PC-9 (cell line): ENCODE measurements at regions not wholly inside any gene's neighbourhood (a gene's known extent, or its start where the extent isn't known, plus 50 kb on each side); places are given as distances from the start of the nearest gene placed in this dataset.

Source experiments
- BruUV-seq: library from RNA; stranded (reverse); fragments of 400-500 nt; replicated peaks from 2 replicates; lab custom pipeline; 2021; lab: Mats Ljungman, UMichigan
- CTCF ChIA-PET: fragments of 300-600 bp; sonication (Branson Sonifier 250); formaldehyde crosslinking; loops from one replicate; lab custom pipeline; 2022; ENCODE audit warnings: antibody characterized with exemption; lab: Charles Lee
- POLR2A ChIA-PET: fragments of 300-600 bp; sonication (Branson Sonifier 250); formaldehyde crosslinking; loops from one replicate; lab custom pipeline; 2022; ENCODE audit warnings: antibody characterized with exemption; ENCODE audit not compliant: unreplicated experiment; lab: Charles Lee
- DNase-seq, 2 experiments: peaks; one replicate each; pipeline versions ENCODE4 v3.0.0 to v3.0.0-alpha.2; 2015 to 2022; ENCODE audit warnings: mixed read lengths in 1 of 2
- H2AFZ ChIP-seq: fragments of 200-600 bp; sonication (generic); 2 replicates; pipeline ENCODE4 v1.8.1; 2017; ENCODE audit warnings: antibody characterized with exemption
- H3F3A ChIP-seq: fragments of 200-600 bp; sonication (generic); 2 replicates; pipeline ENCODE4 v1.8.1; 2017; ENCODE audit warnings: antibody characterized with exemption, mild to moderate bottlenecking, low read depth; ENCODE audit not compliant: insufficient read depth
- H3K27ac ChIP-seq: fragments of 200-600 bp; sonication (generic); 2 replicates; pipeline ENCODE4 v1.6.1; 2016; ENCODE audit warnings: mixed run types
- H3K27me3 ChIP-seq: fragments of 200-600 bp; sonication (generic); 2 replicates; pipeline ENCODE4 v1.6.1; 2016; ENCODE audit warnings: low read depth, mixed run types; ENCODE audit not compliant: insufficient read depth
- H3K36me3 ChIP-seq: fragments of 200-600 bp; sonication (generic); 2 replicates; pipeline ENCODE4 v1.6.1; 2016; ENCODE audit warnings: low read depth, mixed run types
- H3K4me1 ChIP-seq: fragments of 200-600 bp; sonication (generic); replicated peaks from 2 replicates; pipeline ENCODE4 v1.6.1; 2016; ENCODE audit warnings: mixed run types; ENCODE audit not compliant: insufficient read depth
- H3K4me2 ChIP-seq: fragments of 200-600 bp; sonication (generic); 2 replicates; pipeline ENCODE4 v1.6.1; 2017; ENCODE audit warnings: mixed run types
- H3K4me3 ChIP-seq: fragments of 200-600 bp; sonication (generic); 2 replicates; pipeline ENCODE4 v1.6.1; 2016; ENCODE audit warnings: mixed run types
- H3K79me2 ChIP-seq: fragments of 200-600 bp; sonication (generic); 2 replicates; pipeline ENCODE4 v1.6.1; 2017; ENCODE audit warnings: low read depth, mixed run types
- H3K9me2 ChIP-seq: fragments of 200-600 bp; sonication (generic); 2 replicates; pipeline ENCODE4 v1.8.1; 2017; ENCODE audit warnings: mild to moderate bottlenecking; ENCODE audit not compliant: insufficient read depth
- H3K9me3 ChIP-seq: fragments of 200-600 bp; sonication (generic); 2 replicates; pipeline ENCODE4 v1.8.1; 2016; ENCODE audit warnings: low read depth; ENCODE audit not compliant: insufficient read depth
- H4K20me1 ChIP-seq: fragments of 200-600 bp; sonication (generic); 2 replicates; pipeline ENCODE4 v1.8.1; 2017; ENCODE audit not compliant: insufficient read depth
- EZH2 ChIP-seq: fragments of 200-600 bp; sonication (generic); IDR thresholded peaks from 2 replicates; pipeline ENCODE4 v1.8.0; 2017; ENCODE audit warnings: antibody characterized with exemption, low read depth
- intact Hi-C: fragments of 100-400 bp; cut with micrococcal nuclease; formaldehyde crosslinking; loops from one replicate; pipeline ENCODE4 v1.10.0; 2022; ENCODE audit not compliant: unreplicated experiment
- TF ChIP-seq, protein P1 (sequence below): fragments of 200-600 bp; sonication (generic); conservative IDR thresholded peaks from 2 replicates; pipeline ENCODE4 v1.6.1; 2017; ENCODE audit warnings: mixed run types, antibody characterized with exemption, mild to moderate bottlenecking, moderate library complexity

DNA sequence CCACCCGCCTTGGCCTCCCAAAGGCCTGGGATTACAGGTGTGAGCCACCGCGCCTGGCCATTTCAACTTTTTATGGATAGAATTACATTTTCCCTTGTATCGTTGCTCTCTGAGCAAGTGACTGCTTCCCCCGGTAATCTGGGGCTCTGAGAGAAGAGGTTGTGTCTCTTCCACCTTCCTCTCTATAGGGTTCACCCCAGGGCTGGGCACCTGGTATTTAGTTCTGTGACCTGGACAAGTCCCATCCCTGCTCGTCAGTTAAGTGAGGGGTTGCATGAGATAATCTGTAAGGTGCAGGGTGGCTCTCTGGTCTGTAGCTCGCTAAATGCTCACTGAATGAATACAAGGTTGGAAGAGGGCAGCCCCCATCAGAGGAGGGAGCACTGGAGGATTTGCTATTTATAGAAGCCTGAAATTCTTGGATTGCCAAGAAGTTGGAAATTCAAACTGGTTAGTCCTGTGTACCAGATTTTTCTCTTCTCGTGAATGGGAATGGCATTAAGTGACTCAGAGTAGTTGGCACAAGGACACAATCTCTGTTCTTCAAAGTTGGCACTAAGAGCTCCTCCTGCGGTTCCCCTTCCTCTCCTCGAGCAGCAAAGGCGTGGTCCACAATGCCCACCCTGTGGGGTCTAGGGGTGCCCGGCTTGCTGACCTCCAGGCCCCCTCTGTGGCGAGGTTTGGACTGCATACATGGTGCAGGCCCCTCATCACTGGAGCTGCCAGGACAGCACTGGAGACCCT lies 68.1 kb upstream of the DLG1 start:
- no peak overlapping the region for H2AFZ ChIP-seq
- H3K36me3 ChIP-seq: no peaks in the 10 kb centered on the region
- no peaks in the 10 kb centered on the region for H3K79me2 ChIP-seq
- no peaks in the 10 kb centered on the region for H3K9me2 ChIP-seq
- TF ChIP-seq, protein P1, sequence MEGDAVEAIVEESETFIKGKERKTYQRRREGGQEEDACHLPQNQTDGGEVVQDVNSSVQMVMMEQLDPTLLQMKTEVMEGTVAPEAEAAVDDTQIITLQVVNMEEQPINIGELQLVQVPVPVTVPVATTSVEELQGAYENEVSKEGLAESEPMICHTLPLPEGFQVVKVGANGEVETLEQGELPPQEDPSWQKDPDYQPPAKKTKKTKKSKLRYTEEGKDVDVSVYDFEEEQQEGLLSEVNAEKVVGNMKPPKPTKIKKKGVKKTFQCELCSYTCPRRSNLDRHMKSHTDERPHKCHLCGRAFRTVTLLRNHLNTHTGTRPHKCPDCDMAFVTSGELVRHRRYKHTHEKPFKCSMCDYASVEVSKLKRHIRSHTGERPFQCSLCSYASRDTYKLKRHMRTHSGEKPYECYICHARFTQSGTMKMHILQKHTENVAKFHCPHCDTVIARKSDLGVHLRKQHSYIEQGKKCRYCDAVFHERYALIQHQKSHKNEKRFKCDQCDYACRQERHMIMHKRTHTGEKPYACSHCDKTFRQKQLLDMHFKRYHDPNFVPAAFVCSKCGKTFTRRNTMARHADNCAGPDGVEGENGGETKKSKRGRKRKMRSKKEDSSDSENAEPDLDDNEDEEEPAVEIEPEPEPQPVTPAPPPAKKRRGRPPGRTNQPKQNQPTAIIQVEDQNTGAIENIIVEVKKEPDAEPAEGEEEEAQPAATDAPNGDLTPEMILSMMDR: no peak
- no peak for TF ChIP-seq EZH2
- peak overlapping the region; percentile 58 for H3K4me2 ChIP-seq
- peaks cover 32% of the 10 kb centered on the region for H3F3A ChIP-seq
- peak; percentile 53 to 90 for DNase-seq
- POLR2A ChIA-PET: interaction anchor here (0.5 to 0.7 kb wide), 6 partner anchors 33 to 133 kb away, joined by 3 to 7 read pairs (median 4); partner anchors contain the start of gene DLG1
- H3K9me3 ChIP-seq: 0 out of 2 replicates have a peak, but pooled peaks cover 4% of the 10 kb centered on the region
- no peaks in the 10 kb centered on the region for H3K27me3 ChIP-seq
- no peak overlapping the region for H3K27ac ChIP-seq
- no peak overlapping the region for H3K4me3 ChIP-seq
- H3K4me1 ChIP-seq: peaks cover 45% of the 10 kb centered on the region
- CTCF ChIA-PET: interaction anchor here (0.6 to 3.4 kb wide), 5 partner anchors 62 to 134 kb away, joined by 3 to 17 read pairs (median 3); no protein-coding TSS in a partner anchor
- no TSS peak for BruUV-seq
- intact Hi-C loops: loop anchor here (1.0 kb wide), 2 partner anchors 68 to 122 kb away; partner anchors contain the start of gene DLG1
- H4K20me1 ChIP-seq: no peaks in the 10 kb centered on the region

DNA sequence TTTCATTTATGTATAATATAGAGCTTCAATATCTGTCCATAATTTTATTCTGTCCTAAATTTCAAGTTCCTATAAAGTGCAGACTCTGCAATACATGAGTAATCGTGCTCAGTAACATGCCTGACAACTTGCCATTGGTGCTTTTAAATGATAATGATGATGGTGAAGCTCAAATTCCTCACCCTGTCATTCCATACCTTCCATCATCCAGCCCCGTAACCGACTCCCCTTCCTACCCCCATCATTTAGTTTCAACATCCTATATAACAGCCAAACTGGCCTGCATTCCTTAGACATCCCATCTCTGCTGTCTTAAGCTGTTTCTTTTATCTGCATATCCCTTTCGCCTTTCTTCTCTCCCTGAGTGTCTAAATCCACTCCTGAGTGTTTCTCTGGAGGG lies 67.2 kb upstream of the DLG1 start:
- H3K9me2 ChIP-seq: no peaks in the 10 kb centered on the region
- intact Hi-C loops: no loop called here
- no peaks in the 10 kb centered on the region for H3K27me3 ChIP-seq
- no peaks in the 10 kb centered on the region for H3K79me2 ChIP-seq
- no TSS peak for BruUV-seq
- no peak overlapping the region for H3K4me3 ChIP-seq
- TF ChIP-seq, protein P1: no peak
- TF ChIP-seq EZH2: no peak
- no peaks in the 10 kb centered on the region for H3K36me3 ChIP-seq
- no peaks in the 10 kb centered on the region for H4K20me1 ChIP-seq
- H3K4me2 ChIP-seq: no peak overlapping the region
- H3F3A ChIP-seq: peaks cover 24% of the 10 kb centered on the region
- H3K9me3 ChIP-seq: peaks cover 13% of the 10 kb centered on the region
- H3K27ac ChIP-seq: no peak overlapping the region
- H3K4me1 ChIP-seq: peaks cover 37% of the 10 kb centered on the region
- no peak overlapping the region for H2AFZ ChIP-seq
- ChIA-PET POLR2A (interaction anchor here (0.7 kb wide), 1 partner anchor 98 kb away, joined by 4 read pairs; no protein-coding TSS in a partner anchor), CTCF (interaction anchor here (3.4 kb wide), 1 partner anchor 89 kb away, joined by 17 read pairs; no protein-coding TSS in a partner anchor)
- no peak for DNase-seq

DNA sequence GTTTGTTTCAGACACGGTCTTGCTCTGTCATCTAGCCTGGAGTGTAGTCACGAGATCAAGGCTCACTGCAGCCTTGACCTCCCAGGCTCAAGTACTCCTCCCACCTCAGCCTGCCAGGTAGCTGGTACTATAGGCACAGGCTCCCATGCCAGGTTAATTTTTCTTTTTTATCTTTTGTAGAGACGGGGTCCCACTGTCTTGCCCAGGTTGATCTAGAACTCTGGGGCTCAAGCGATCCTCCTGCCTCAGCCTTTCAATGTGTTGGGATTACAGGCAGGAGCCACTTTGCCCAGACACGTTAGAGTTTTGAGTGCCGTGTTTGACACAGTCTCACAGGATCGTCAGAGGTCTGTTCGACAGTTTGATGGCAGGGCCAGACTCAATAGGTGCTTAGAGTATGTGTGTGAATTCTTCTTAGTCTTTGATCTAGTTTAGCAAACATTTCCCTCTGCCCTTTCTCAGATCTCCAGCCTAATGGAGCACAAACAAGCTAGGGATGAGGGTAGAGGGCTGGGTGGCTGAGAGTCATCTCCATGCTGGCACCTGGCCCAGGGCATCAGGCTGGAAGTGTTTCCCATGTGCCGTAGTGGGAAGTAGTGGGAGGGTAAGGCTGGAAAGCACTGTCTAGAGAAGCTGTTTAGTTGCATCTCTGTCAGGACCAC lies 66.1 kb upstream of the DLG1 start:
- Histone ChIP-seq H3K27ac (no peak overlapping the region), H3K79me2 (no peaks in the 10 kb centered on the region), H3K9me2 (no peaks in the 10 kb centered on the region), H3K4me2 (no peak overlapping the region), H2AFZ (no peak overlapping the region), H3K4me1 (peaks cover 30% of the 10 kb centered on the region), H3K9me3 (peaks cover 23% of the 10 kb centered on the region), H3K27me3 (no peaks in the 10 kb centered on the region), H4K20me1 (no peaks in the 10 kb centered on the region), H3K4me3 (no peak overlapping the region), H3F3A (peaks cover 18% of the 10 kb centered on the region), H3K36me3 (no peaks in the 10 kb centered on the region)
- no peak for TF ChIP-seq EZH2
- no TSS peak for BruUV-seq
- intact Hi-C loops: no loop called here
- POLR2A ChIA-PET: interaction anchor here (0.5 to 0.6 kb wide), 2 partner anchors 8 to 813 kb away, joined by 3 to 4 read pairs; no protein-coding TSS in a partner anchor
- CTCF ChIA-PET: interaction anchor here (0.6 kb wide), 1 partner anchor 37 kb away, joined by 7 read pairs; no protein-coding TSS in a partner anchor
- no peak for DNase-seq
